Neutrophil (primary cell): ENCODE measurements at regions not wholly inside any gene's neighbourhood (a gene's known extent, or its start where the extent isn't known, plus 50 kb on each side); places are given as distances from the start of the nearest gene placed in this dataset.

Experiments used
- H3K27ac ChIP-seq: fragments of 200-600 bp; sonication (generic); 2 replicates; pipeline ENCODE4 v1.5.1; 2016; ENCODE audit warnings: mild to moderate bottlenecking, moderate library complexity
- H3K27me3 ChIP-seq: fragments of 200-600 bp; sonication (generic); 2 replicates; pipeline ENCODE4 v1.6.0; 2016; ENCODE audit warnings: mild to moderate bottlenecking
- H3K36me3 ChIP-seq: fragments of 200-600 bp; sonication (generic); 2 replicates; pipeline ENCODE4 v1.5.1; 2017
- H3K4me1 ChIP-seq, 2 experiments: fragments of 200-600 bp in 1 of 2; sonication (generic) in 1 of 2; 1 replicate in 1 of 2; 2 replicates in 1 of 2; pipeline versions ENCODE4 v1.5.1 to v1.6.1; 2013 to 2016; ENCODE audit warnings: low read depth in 1 of 2, low read length in 1 of 2, mild to moderate bottlenecking in 1 of 2, moderate library complexity in 1 of 2; ENCODE audit not compliant: control insufficient read depth in 1 of 2, insufficient read depth in 1 of 2
- H3K4me3 ChIP-seq, 2 experiments: fragments of 200-600 bp in 1 of 2; sonication (generic) in 1 of 2; 1 replicate in 1 of 2; 2 replicates in 1 of 2; pipeline ENCODE4 v1.5.1; 2013 to 2016; ENCODE audit warnings: low read depth in 1 of 2, low read length in 1 of 2, mild to moderate bottlenecking in 1 of 2, moderate library complexity in 1 of 2
- H3K9me3 ChIP-seq: fragments of 200-600 bp; sonication (generic); 2 replicates; pipeline ENCODE4 v1.5.1; 2016
- CTCF ChIP-seq: fragments of 200-600 bp; sonication (generic); IDR thresholded peaks from 2 replicates; pipeline ENCODE4 v1.5.1; 2016; ENCODE audit warnings: antibody characterized with exemption

DNA sequence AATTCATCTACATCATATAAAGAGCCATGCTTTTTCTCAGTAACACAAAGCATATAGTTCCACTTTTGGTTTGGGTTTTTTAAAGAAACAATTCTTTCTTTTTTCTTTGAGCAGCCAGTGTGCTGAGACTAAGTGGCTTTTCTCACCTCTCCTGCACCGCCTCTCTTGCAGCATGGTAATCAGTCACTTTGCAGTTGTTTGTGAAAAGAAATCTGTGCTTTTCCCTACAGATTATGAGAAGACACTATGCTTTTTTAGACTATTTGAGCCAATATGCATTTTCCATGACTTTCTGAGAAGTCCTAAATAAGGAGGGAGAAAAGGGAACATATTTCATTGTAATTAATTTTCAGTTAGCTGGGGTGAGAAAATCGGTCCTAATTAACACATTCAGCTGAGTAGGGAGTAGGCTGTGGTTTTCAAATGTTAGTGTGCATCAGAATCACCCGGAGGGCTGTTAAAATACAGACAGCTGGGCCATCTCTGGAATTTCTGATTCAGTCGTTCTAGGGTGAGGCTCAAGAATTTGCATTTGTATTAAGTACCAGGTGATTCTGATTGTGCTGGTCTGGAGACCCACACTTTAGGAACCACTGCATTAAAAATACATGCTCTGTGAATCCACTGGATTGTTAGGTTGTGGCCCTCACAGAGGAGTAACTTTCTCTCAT lies 155.2 kb downstream of the TINAG start:
- H3K4me1 ChIP-seq = no peaks in the 10 kb centered on the region
- H3K27me3 ChIP-seq = no peaks in the 10 kb centered on the region
- TF ChIP-seq CTCF = no peak
- no peaks in the 10 kb centered on the region for H3K9me3 ChIP-seq
- H3K4me3 ChIP-seq = no peak overlapping the region
- no peaks in the 10 kb centered on the region for H3K36me3 ChIP-seq
- H3K27ac ChIP-seq = no peak overlapping the region

- H3K4me3 ChIP-seq = no peak overlapping the region
- H3K36me3 ChIP-seq = no peaks in the 10 kb centered on the region
- H3K9me3 ChIP-seq = no peaks in the 10 kb centered on the region
- no peaks in the 10 kb centered on the region for H3K4me1 ChIP-seq
- H3K27ac ChIP-seq = no peak overlapping the region
- no peak for TF ChIP-seq CTCF
- H3K27me3 ChIP-seq = no peaks in the 10 kb centered on the region
Observed at GRCh38 chr6:54465649-54466300, 157.5 kb downstream of the TINAG start.

- Histone ChIP-seq H3K36me3 (no peaks in the 10 kb centered on the region), H3K4me3 (no peak overlapping the region), H3K27ac (no peak overlapping the region), H3K9me3 (no peaks in the 10 kb centered on the region), H3K27me3 (no peaks in the 10 kb centered on the region), H3K4me1 (no peaks in the 10 kb centered on the region)
- no peak for TF ChIP-seq CTCF
Observed at GRCh38 chr6:54467384-54467783, 159.1 kb downstream of the TINAG start.

DNA sequence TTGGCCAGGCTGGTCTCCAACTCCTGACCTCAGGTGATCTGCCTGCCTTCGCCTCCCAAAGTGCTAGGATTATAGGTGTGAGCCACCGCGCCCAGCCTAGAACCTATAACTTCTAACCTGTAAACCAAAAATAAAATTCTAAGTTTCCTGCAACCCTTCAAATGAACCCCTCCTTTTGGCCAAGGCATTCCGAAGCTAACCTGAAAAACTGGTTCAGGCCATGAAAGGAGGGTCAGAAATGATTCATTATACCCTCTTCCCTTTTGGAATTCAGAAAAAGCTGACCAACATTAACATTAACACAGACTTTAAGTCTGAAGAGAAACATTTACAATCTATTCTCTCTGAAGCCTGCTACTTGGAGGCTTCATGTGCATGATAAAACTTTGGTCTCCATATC lies 165.1 kb downstream of the TINAG start:
- no peaks in the 10 kb centered on the region for H3K27me3 ChIP-seq
- H3K36me3 ChIP-seq = no peaks in the 10 kb centered on the region
- no peak for TF ChIP-seq CTCF
- H3K27ac ChIP-seq = no peak overlapping the region
- H3K4me3 ChIP-seq = no peak overlapping the region
- no peaks in the 10 kb centered on the region for H3K4me1 ChIP-seq
- H3K9me3 ChIP-seq = no peaks in the 10 kb centered on the region

DNA sequence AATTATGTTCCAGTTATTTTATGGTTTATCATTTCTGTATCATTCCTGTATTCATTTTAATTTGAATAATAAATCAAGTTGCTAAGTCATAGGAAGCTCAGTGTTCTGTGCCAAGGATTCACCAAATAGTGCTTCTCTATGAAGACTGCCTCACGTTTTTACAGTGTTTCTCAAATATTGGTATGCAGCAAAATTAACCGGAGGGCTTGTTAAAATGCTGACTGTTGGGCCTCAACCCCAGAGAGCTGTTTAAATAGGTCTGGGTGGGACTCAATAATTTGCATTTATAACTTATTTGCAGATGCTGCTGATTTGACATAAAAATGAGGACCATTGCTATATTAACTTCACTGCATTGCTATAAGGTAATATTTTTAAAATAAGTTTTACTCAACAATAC lies 166.7 kb downstream of the TINAG start:
- Histone ChIP-seq H3K9me3 (no peaks in the 10 kb centered on the region), H3K4me3 (no peak overlapping the region), H3K4me1 (no peaks in the 10 kb centered on the region), H3K27ac (no peak overlapping the region), H3K27me3 (no peaks in the 10 kb centered on the region), H3K36me3 (no peaks in the 10 kb centered on the region)
- no peak for TF ChIP-seq CTCF
